ENCODE measurements at regions not wholly inside any gene's neighbourhood (a gene's known extent, or its start where the extent isn't known, plus 50 kb on each side); places are given as distances from the start of the nearest gene placed in this dataset.

DNA sequence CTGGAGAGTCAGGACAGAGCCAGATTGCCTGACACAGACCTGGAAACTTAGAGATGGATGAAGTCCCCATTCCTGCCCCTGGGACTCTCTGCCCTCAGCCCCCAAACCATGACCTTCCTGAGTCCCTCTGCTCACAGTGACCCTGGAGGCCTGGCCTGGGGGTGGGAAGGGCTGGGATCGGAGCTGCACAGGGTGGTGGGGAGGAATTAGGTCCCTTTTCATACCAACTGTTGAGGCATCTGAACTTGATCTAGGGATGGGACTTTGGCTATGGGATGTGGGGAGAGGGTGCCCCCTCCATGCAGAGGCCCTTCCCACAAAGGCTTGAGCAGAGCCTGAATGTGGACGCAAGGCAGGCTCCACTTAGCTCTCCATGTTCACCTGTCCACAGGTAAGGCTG, 144.1 kb downstream of the MRPL14 start:
- no peaks in the 10 kb centered on the region for H3K79me2 ChIP-seq (ENCODE audit: control insufficient read depth, insufficient read depth, low read length)
- peaks cover 5% of the 10 kb centered on the region for H3K4me1 ChIP-seq (ENCODE audit: control insufficient read depth, insufficient read depth, low read length)
- in situ Hi-C loops (cut with MboI) (no loop called here), intact Hi-C loops (cut with micrococcal nuclease; ENCODE audit: unreplicated experiment) (no loop called here)
- WGBS (ENCODE audit: insufficient coverage, insufficient replicate concordance, low lambda C conversion rate, missing lambda C conversion rate) = 0% methylated on average over 2 of the region's 2 CpGs
- H3K36me3 ChIP-seq (ENCODE audit: control insufficient read depth in 2 of 2, insufficient read depth in 2 of 2, low read length in 1 of 2) = no peaks in the 10 kb centered on the region
- no peak for DNase-seq (ENCODE audit: low read depth, low spot score)
- H3K27ac ChIP-seq (ENCODE audit: control insufficient read depth, insufficient read depth) = no peak overlapping the region
- ChIA-PET SMC1A (ENCODE audit: uncharacterized antibody, unreplicated experiment) (interaction anchor here (0.7 to 0.8 kb wide), 2 partner anchors 11 to 13 kb away, joined by 3 read pairs; no protein-coding TSS in a partner anchor), RAD21 (ENCODE audit: unreplicated experiment) (no interaction called here), CTCF (no interaction called here), POLR2A (interaction anchor here (7.8 kb wide), 1 partner anchor 18 kb away, joined by 54 read pairs; no protein-coding TSS in a partner anchor)
- no peak overlapping the region for H3K4me3 ChIP-seq
- H3K9me3 ChIP-seq (replicated peaks; ENCODE audit: control insufficient read depth, insufficient read depth, low read length) = no peaks in the 10 kb centered on the region
- ATAC-seq = no peak
- no TSS peak for BruUV-seq (replicated peaks)
- H3K9ac ChIP-seq (ENCODE audit: control insufficient read depth, insufficient read depth, low read length) = no peak overlapping the region
- H3K4me2 ChIP-seq (ENCODE audit: control insufficient read depth, insufficient read depth) = no peak overlapping the region
- no peaks in the 10 kb centered on the region; a peak in 1 of 4 replicates for H3K27me3 ChIP-seq (replicated peaks in 1 of 2; ENCODE audit: control insufficient read depth in 2 of 2, insufficient read depth in 2 of 2, low read length in 1 of 2)
- no peak overlapping the region for H2AFZ ChIP-seq (ENCODE audit: control insufficient read depth, low read depth, low read length)
- FAIRE-seq = no peak
- H4K20me1 ChIP-seq (ENCODE audit: control insufficient read depth, insufficient read depth) = no peaks in the 10 kb centered on the region
- TF ChIP-seq, protein P1, sequence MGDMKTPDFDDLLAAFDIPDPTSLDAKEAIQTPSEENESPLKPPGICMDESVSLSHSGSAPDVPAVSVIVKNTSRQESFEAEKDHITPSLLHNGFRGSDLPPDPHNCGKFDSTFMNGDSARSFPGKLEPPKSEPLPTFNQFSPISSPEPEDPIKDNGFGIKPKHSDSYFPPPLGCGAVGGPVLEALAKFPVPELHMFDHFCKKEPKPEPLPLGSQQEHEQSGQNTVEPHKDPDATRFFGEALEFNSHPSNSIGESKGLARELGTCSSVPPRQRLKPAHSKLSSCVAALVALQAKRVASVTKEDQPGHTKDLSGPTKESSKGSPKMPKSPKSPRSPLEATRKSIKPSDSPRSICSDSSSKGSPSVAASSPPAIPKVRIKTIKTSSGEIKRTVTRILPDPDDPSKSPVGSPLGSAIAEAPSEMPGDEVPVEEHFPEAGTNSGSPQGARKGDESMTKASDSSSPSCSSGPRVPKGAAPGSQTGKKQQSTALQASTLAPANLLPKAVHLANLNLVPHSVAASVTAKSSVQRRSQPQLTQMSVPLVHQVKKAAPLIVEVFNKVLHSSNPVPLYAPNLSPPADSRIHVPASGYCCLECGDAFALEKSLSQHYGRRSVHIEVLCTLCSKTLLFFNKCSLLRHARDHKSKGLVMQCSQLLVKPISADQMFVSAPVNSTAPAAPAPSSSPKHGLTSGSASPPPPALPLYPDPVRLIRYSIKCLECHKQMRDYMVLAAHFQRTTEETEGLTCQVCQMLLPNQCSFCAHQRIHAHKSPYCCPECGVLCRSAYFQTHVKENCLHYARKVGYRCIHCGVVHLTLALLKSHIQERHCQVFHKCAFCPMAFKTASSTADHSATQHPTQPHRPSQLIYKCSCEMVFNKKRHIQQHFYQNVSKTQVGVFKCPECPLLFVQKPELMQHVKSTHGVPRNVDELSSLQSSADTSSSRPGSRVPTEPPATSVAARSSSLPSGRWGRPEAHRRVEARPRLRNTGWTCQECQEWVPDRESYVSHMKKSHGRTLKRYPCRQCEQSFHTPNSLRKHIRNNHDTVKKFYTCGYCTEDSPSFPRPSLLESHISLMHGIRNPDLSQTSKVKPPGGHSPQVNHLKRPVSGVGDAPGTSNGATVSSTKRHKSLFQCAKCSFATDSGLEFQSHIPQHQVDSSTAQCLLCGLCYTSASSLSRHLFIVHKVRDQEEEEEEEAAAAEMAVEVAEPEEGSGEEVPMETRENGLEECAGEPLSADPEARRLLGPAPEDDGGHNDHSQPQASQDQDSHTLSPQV (IDR thresholded peaks at IDR 0.05) = no peak
- no peak for TF ChIP-seq SREBF1 (IDR thresholded peaks at IDR 0.05; ENCODE audit: low read length)
- no peak for TF ChIP-seq BACH1 (IDR thresholded peaks at IDR 0.05; ENCODE audit: borderline replicate concordance)
- no peak for TF ChIP-seq CBX5 (IDR thresholded peaks at IDR 0.05; ENCODE audit: low read depth)
- no peak for TF ChIP-seq RAD51 (IDR thresholded peaks at IDR 0.05)
- TF ChIP-seq EP300 (IDR thresholded peaks at IDR 0.05; ENCODE audit: borderline replicate concordance in 1 of 2, control insufficient read depth in 1 of 2, low read depth in 2 of 2, low read length in 2 of 2) = no peak
- no peak for TF ChIP-seq RAD21 (IDR thresholded peaks at IDR 0.05; ENCODE audit: insufficient read depth, low read depth, low read length)
- TF ChIP-seq ZNF274 (IDR thresholded peaks at IDR 0.05; ENCODE audit: insufficient read depth, insufficient read length) = no peak
- TF ChIP-seq, protein P2, sequence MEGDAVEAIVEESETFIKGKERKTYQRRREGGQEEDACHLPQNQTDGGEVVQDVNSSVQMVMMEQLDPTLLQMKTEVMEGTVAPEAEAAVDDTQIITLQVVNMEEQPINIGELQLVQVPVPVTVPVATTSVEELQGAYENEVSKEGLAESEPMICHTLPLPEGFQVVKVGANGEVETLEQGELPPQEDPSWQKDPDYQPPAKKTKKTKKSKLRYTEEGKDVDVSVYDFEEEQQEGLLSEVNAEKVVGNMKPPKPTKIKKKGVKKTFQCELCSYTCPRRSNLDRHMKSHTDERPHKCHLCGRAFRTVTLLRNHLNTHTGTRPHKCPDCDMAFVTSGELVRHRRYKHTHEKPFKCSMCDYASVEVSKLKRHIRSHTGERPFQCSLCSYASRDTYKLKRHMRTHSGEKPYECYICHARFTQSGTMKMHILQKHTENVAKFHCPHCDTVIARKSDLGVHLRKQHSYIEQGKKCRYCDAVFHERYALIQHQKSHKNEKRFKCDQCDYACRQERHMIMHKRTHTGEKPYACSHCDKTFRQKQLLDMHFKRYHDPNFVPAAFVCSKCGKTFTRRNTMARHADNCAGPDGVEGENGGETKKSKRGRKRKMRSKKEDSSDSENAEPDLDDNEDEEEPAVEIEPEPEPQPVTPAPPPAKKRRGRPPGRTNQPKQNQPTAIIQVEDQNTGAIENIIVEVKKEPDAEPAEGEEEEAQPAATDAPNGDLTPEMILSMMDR (IDR thresholded peaks at IDR 0.05 in 2 of 3, conservative IDR thresholded peaks at IDR 0.05 in 1 of 3; ENCODE audit: control insufficient read depth in 2 of 3, extremely low read depth in 1 of 3, insufficient read depth in 1 of 3, low read depth in 3 of 3, low read length in 3 of 3) = no peak
- no peak for TF ChIP-seq NBN (IDR thresholded peaks at IDR 0.05)
- TF ChIP-seq, protein P3, sequence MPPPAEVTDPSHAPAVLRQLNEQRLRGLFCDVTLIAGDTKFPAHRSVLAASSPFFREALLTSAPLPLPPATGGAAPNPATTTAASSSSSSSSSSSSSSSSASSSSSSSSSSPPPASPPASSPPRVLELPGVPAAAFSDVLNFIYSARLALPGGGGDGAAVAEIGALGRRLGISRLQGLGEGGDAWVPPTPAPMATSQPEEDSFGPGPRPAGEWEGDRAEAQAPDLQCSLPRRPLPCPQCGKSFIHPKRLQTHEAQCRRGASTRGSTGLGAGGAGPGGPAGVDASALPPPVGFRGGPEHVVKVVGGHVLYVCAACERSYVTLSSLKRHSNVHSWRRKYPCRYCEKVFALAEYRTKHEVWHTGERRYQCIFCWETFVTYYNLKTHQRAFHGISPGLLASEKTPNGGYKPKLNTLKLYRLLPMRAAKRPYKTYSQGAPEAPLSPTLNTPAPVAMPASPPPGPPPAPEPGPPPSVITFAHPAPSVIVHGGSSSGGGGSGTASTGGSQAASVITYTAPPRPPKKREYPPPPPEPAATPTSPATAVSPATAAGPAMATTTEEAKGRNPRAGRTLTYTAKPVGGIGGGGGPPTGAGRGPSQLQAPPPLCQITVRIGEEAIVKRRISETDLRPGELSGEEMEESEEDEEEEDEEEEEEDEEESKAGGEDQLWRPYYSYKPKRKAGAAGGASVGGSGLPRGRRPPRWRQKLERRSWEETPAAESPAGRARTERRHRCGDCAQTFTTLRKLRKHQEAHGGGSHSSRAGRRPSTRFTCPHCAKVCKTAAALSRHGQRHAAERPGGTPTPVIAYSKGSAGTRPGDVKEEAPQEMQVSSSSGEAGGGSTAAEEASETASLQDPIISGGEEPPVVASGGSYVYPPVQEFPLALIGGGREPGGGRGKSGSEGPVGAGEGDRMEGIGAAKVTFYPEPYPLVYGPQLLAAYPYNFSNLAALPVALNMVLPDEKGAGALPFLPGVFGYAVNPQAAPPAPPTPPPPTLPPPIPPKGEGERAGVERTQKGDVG (CRISPR knock-in tag; IDR thresholded peaks at IDR 0.05) = no peak
- TF ChIP-seq TCF3 (IDR thresholded peaks at IDR 0.05; ENCODE audit: borderline replicate concordance, insufficient read depth, low read depth, low read length) = no peak
- TF ChIP-seq, protein P4, sequence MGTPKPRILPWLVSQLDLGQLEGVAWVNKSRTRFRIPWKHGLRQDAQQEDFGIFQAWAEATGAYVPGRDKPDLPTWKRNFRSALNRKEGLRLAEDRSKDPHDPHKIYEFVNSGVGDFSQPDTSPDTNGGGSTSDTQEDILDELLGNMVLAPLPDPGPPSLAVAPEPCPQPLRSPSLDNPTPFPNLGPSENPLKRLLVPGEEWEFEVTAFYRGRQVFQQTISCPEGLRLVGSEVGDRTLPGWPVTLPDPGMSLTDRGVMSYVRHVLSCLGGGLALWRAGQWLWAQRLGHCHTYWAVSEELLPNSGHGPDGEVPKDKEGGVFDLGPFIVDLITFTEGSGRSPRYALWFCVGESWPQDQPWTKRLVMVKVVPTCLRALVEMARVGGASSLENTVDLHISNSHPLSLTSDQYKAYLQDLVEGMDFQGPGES (IDR thresholded peaks at IDR 0.05) = no peak
